Thyroid gland (tissue), 4 donors: ENCODE measurements at regions not wholly inside any gene's neighbourhood (a gene's known extent, or its start where the extent isn't known, plus 50 kb on each side); places are given as distances from the start of the nearest gene placed in this dataset.

Source experiments
- POLR2A ChIP-seq, 2 donors: fragments of 450-650 bp; IDR thresholded peaks; one replicate each; pipeline ENCODE4 v1.6.1; 2017; ENCODE audit warnings: antibody characterized with exemption in 2 of 2, mild to moderate bottlenecking in 2 of 2, moderate library complexity in 1 of 2
- TF ChIP-seq, protein P1 (sequence below), 6 experiments: fragments of 200-600 bp in 3 of 6; fragments of 450-650 bp in 3 of 6; sonication (generic) in 3 of 6; IDR thresholded peaks; one replicate each; pipeline ENCODE4 v1.5.1; 2016 to 2019; ENCODE audit warnings: antibody characterized with exemption in 6 of 6, mild to moderate bottlenecking in 2 of 6, inconsistent platforms in 1 of 6, moderate library complexity in 1 of 6

DNA sequence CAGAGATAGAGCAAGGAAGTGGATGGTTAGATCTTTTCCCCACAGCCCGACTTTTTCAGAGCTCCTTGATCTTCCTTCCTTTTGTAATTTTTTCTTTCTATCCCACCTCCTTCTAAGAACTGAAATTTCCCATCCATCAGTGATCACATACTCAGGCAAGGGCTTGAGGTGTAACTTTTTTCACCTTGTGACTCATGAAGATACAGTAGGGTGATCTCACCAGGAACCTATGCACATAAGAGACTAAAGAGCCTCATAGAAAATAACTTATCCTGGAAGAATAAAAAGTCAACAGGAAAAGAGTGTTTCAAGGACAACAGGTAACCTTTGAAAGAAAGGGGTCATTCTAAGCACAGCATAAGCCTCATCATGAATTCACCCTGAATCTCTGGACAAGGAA is 131.2 kb upstream of the HCCS start:
- TF ChIP-seq, protein P1, sequence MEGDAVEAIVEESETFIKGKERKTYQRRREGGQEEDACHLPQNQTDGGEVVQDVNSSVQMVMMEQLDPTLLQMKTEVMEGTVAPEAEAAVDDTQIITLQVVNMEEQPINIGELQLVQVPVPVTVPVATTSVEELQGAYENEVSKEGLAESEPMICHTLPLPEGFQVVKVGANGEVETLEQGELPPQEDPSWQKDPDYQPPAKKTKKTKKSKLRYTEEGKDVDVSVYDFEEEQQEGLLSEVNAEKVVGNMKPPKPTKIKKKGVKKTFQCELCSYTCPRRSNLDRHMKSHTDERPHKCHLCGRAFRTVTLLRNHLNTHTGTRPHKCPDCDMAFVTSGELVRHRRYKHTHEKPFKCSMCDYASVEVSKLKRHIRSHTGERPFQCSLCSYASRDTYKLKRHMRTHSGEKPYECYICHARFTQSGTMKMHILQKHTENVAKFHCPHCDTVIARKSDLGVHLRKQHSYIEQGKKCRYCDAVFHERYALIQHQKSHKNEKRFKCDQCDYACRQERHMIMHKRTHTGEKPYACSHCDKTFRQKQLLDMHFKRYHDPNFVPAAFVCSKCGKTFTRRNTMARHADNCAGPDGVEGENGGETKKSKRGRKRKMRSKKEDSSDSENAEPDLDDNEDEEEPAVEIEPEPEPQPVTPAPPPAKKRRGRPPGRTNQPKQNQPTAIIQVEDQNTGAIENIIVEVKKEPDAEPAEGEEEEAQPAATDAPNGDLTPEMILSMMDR (IDR thresholded peaks at IDR 0.05), result no peak
- TF ChIP-seq POLR2A (IDR thresholded peaks at IDR 0.05), result no peak
